ENCODE measurements at regions not wholly inside any gene's neighbourhood (a gene's known extent, or its start where the extent isn't known, plus 50 kb on each side); places are given as distances from the start of the nearest gene placed in this dataset.

GRCh38 chr15:93608643-93609148 lies 519.7 kb upstream of the RGMA start:
- POLR2A ChIA-PET, result interaction anchor here (1.5 kb wide), 1 partner anchor 10 kb away, joined by 4 read pairs; no protein-coding TSS in a partner anchor

GRCh38 chr15:93603550-93603949 lies 514.5 kb upstream of the RGMA start:
- H2AFZ ChIP-seq (ENCODE audit: low read depth, low read length), result no peak overlapping the region
- H3K79me2 ChIP-seq (ENCODE audit: control insufficient read depth, insufficient read depth, low read length), result no peaks in the 10 kb centered on the region
- no peaks in the 10 kb centered on the region for H4K20me1 ChIP-seq (replicated peaks; ENCODE audit: control insufficient read depth, insufficient read depth, low read length)
- in situ Hi-C loops (cut with MboI), result no loop called here
- no peaks in the 10 kb centered on the region for H3K9me1 ChIP-seq (ENCODE audit: control insufficient read depth, insufficient read depth, low read length)
- no peak for TF ChIP-seq ZNF23 (CRISPR knock-in tag; IDR thresholded peaks at IDR 0.05)
- TF ChIP-seq IRF2 (CRISPR knock-in tag; IDR thresholded peaks at IDR 0.05), result no peak
- no peak for TF ChIP-seq DIDO1 (tag; IDR thresholded peaks at IDR 0.05; ENCODE audit: low read depth)
- POLR2A ChIA-PET, result no interaction called here
- H3K9ac ChIP-seq (ENCODE audit: insufficient read depth in 1 of 2, low read depth in 2 of 2, low read length in 2 of 2), result no peak overlapping the region
- H3K4me3 ChIP-seq, result no peak overlapping the region
- DNase-seq (ENCODE audit: extremely low read depth in 1 of 4, low spot score in 3 of 4), result no peak
- no peak overlapping the region for H3K27ac ChIP-seq (ENCODE audit: extremely low read depth, low read depth, low read length)
- CTCF ChIA-PET (ENCODE audit: low intra/inter-chr PET ratio), result no interaction called here
- no TSS peak for BruUV-seq (replicated peaks)
- no peaks in the 10 kb centered on the region for H3K4me1 ChIP-seq (replicated peaks in 1 of 2; ENCODE audit: control insufficient read depth in 2 of 2, insufficient read depth in 2 of 2, low read length in 2 of 2)
- ATAC-seq, result no peak
- H3K27me3 ChIP-seq (ENCODE audit: control insufficient read depth in 2 of 2, insufficient read depth in 2 of 2, low read length in 2 of 2), result no peaks in the 10 kb centered on the region
- H3K4me2 ChIP-seq (ENCODE audit: insufficient read depth, low read length), result no peak overlapping the region
- intact Hi-C loops (cut with micrococcal nuclease), result no loop called here
- no peak for FAIRE-seq
- H3K36me3 ChIP-seq (ENCODE audit: control insufficient read depth, insufficient read depth, low read length), result no peaks in the 10 kb centered on the region
- 0% methylated on average over 2 of the region's 2 CpGs for WGBS (ENCODE audit: insufficient coverage, low coverage, missing lambda C conversion rate)
- H3K9me3 ChIP-seq (replicated peaks; ENCODE audit: control insufficient read depth, insufficient read depth, low read depth, low read length), result no peaks in the 10 kb centered on the region

More at GRCh38 chr15:93608643-93609148, 519.7 kb upstream of the RGMA start:
- DNase-seq (ENCODE audit: extremely low read depth in 1 of 4, low spot score in 3 of 4), result no peak
- no peak overlapping the region for H3K27ac ChIP-seq (ENCODE audit: extremely low read depth, low read depth, low read length)
- H3K27me3 ChIP-seq (ENCODE audit: control insufficient read depth in 2 of 2, insufficient read depth in 2 of 2, low read length in 2 of 2), result no peaks in the 10 kb centered on the region
- H3K4me2 ChIP-seq (ENCODE audit: insufficient read depth, low read length), result no peak overlapping the region
- in situ Hi-C loops (cut with MboI) (no loop called here), intact Hi-C loops (cut with micrococcal nuclease) (no loop called here)
- 0% methylated on average over 3 of the region's 3 CpGs for WGBS (ENCODE audit: insufficient coverage, low coverage, missing lambda C conversion rate)
- no peak for TF ChIP-seq ZNF780A (CRISPR knock-in tag; IDR thresholded peaks at IDR 0.05)
- TF ChIP-seq SIRT6 (IDR thresholded peaks at IDR 0.05; ENCODE audit: low read depth, low read length), result no peak
- no peak overlapping the region for H2AFZ ChIP-seq (ENCODE audit: low read depth, low read length)
- no peaks in the 10 kb centered on the region for H4K20me1 ChIP-seq (replicated peaks; ENCODE audit: control insufficient read depth, insufficient read depth, low read length)
- no peaks in the 10 kb centered on the region for H3K36me3 ChIP-seq (ENCODE audit: control insufficient read depth, insufficient read depth, low read length)
- H3K4me3 ChIP-seq, result no peak overlapping the region
- no peaks in the 10 kb centered on the region for H3K9me1 ChIP-seq (ENCODE audit: control insufficient read depth, insufficient read depth, low read length)
- ATAC-seq, result no peak
- H3K79me2 ChIP-seq (ENCODE audit: control insufficient read depth, insufficient read depth, low read length), result no peaks in the 10 kb centered on the region
- no TSS peak for BruUV-seq (replicated peaks)
- no peaks in the 10 kb centered on the region for H3K9me3 ChIP-seq (replicated peaks; ENCODE audit: control insufficient read depth, insufficient read depth, low read depth, low read length)
- CTCF ChIA-PET (ENCODE audit: low intra/inter-chr PET ratio), result no interaction called here
- H3K9ac ChIP-seq (ENCODE audit: insufficient read depth in 1 of 2, low read depth in 2 of 2, low read length in 2 of 2), result no peak overlapping the region
- no peaks in the 10 kb centered on the region for H3K4me1 ChIP-seq (replicated peaks in 1 of 2; ENCODE audit: control insufficient read depth in 2 of 2, insufficient read depth in 2 of 2, low read length in 2 of 2)
- FAIRE-seq, result no peak

Measured in K562 (cell line).